ENCODE measurements at regions not wholly inside any gene's neighbourhood (a gene's known extent, or its start where the extent isn't known, plus 50 kb on each side); places are given as distances from the start of the nearest gene placed in this dataset.

- TF ChIP-seq CTCF (IDR thresholded peaks at IDR 0.05) (no peak), POLR2A (IDR thresholded peaks at IDR 0.05) (no peak)
Measured at GRCh38 chr7:17078298-17078697, 196.5 kb upstream of the AGR3 start.

Measured in adrenal gland (tissue), 5 donors.